GM21447 (cell line): ENCODE measurements at regions not wholly inside any gene's neighbourhood (a gene's known extent, or its start where the extent isn't known, plus 50 kb on each side); places are given as distances from the start of the nearest gene placed in this dataset.

Experiments
- ATAC-seq: cut with Tn5 transposase; IDR thresholded peaks from one replicate; pipeline ENCODE4 v1.9.1; 2021; ENCODE audit not compliant: unreplicated experiment

DNA sequence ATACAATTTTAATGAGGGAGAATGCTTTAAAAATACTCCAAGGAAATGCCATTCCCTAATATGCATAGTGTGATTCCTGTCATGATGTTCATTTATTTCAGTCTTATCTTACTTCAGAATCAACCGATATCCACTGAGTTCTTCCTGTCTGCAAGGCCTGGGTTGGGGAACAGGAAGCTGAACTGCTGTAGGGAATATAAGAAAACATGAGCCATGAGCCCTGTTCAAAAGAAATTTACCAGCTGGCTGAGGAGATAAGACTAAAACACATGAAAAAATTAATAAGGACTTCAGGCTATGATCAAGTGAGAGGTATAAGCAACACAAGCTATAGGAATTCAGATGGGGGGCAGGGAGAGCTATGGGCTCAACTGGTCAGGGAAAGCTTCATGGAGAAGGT, 184.7 kb downstream of the PLPP4 start:
- ATAC-seq, result no peak

DNA sequence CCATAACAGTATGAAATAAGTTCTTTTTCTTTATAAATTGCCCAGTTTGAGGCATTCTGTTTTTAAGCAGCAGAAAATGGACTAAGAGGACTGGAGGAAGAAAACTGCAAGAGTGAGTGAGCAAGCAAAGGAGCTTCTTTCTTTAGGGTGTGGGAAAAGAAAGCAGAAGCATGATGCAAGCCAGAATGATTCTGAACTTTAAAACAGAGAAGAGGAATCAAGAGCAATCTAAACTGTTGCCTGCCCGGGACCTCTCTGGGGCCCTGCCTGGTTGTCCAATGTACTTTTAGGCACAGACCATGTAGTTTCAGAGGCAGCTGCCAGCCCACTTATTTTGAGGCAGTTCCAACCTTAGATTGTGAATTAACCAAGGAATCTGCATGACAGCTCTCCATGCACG, 186.3 kb downstream of the PLPP4 start:
- ATAC-seq, result no peak

DNA sequence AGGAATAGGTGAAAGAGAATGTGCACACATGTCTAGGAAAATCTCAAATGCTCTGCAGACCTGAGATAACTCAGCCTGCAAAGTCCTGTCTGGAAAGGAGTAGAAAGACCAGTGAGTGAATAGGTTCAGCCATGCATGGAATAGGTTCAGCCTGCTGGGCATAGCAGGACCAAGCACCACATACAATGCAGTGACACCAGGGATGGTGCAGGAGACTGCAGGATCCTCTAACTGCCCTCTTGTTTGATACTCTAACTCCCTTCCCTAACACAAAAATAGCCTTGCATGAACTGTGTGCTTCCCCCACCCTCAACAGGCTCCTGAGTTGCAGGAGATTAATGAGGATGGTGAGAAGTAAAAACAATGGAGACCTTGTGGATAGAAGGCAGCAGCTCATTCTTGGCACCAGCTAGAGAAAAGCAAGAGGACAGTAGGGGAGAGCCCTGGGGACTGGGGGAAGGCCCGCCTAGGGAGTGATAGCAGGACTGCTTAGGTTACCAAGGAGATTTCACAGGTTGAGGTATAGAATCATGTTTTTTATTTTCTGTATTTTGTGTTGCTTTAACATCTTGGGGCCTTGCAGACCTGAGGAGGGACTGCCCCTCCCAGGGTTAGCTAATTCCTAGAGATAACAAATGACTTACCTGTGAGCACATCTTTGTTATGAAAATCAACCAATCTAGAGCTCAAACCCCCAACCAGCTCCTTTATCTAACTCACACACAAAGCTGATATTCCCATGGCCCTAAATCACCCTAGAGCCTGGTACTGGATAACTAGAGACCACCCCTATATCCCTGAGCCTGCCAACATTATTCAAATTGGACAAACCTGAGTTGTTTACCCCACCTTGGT, 187.8 kb downstream of the PLPP4 start:
- ATAC-seq, result no peak

DNA sequence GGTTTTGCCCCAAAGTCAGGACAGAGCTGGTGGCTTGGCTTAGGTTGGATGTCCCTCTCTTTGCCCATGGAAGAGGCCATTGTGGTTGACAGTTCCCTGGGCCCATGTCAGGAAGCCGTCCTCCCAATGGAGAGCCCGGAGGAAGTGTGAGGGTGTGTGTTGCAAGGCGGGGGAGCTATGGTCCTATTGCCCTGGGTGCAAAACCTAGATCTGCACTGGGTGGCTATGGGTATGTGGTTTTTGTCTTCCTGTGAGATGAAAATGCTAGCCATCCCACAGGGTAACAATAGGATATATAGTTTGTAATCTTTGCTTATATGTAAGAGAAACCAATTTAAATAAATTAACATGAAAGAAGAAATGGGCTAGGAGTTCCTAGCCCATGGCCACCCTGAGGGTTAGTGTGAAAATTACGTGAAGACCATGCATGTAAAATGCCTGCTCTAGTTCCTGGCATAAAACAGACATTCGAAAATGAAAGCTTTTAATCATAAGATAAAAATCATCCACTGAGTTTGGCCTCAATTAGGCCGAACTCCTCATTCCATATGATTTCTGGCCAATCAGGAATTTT, 189.2 kb downstream of the PLPP4 start:
- no peak for ATAC-seq

DNA sequence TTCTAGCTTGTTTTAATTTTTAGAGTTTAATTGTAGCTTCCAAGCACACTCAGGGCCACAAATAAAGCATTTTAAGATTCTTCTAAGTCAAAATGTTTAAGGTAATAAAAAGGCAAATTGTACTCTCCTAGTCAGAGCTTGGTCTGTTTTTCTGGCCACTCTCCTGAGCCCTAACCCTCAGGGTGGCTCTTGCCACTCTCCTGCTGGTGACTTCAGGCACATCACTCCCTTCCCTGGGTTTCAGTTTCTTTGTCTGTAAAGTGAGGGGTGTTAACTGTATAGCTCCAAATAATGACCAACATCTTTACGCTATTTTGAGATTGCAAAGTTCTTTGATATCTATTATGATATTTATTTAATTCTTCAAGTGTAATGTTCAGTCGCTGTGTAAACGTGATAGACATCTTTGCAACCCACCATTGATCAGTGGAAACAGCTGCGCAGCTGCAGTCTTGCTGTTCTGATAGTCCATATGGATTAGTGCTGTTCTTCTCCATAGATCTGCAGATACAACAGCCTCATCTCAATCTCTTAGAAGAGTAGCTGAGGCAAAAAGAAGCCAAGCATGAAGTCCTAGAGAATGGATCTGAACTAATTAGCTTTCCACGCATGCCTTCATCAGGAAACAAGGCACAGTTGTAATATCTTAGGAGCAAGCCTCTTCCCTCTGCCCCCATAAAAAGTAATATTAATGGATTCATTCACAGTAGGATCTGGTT, 189.9 kb downstream of the PLPP4 start:
- ATAC-seq, result no peak

DNA sequence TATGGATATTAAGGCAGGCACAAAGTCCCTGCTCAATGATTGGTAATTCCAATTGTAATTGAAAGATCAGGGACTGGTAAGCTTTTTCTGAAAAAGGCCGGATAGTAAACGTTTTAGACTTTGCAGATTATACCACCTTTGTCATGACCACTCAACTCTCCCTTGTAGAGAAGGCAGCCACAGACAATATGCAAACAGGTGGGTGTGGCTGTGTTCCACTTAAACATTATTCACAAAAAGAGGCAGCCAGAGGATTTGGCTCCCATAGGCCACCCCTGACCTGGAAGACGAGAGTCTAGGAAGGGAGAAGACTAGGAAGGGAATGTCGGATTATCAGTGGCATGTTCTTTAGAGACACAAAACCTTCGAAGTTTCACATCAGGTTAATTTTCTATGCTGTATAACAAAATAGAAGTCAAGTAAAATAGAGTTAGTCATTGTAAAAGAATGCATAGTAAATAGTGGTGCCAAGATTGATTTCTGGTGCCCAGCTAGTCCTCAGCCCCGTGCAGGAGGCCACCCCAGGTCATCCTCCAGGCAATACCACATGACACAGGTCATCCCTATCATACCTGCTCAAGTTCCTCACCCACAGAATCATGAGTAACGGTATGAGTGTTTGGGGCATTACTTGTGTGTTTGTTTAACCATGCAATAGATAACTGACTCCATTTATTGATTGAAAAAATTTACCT, 193.8 kb downstream of the PLPP4 start:
- no peak for ATAC-seq

DNA sequence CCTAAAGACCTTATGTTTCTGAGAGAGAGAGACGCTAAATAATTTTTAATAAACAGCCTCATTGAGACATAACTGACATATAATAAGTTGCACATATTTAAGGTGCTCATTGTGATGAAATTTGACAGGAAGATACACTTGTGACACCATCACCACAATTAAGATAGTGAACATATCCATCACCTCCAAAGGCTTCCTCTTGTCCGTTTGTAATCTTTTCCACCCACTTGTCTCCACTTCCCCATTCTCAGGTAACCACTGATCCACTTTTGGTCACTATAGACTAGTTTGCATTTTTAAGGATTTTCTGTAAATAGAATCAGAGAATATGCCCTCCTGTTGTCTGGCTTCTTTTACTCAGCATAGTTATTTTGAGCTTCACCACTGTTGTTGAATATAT, 195.1 kb upstream of the WDR11 start:
- ATAC-seq, result no peak

DNA sequence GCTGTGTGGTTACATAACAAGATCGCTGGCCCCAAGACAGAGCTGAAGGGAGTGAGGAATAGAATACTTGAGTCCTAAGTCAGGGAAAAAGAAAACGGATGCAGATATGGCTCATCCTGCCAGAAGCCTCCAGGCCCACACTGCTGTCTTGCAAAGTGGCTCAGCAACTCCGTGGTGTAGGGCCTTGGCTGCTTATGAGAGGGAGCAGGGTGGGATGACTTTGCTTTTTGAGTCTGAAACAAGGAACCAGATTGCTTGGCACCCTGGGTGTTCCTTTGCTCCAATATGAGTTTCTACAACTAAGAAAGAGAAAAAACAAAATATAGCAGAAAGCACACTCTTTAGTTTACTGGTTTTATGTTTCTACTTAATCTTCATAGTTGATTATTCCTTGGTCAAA, 193.8 kb upstream of the WDR11 start:
- no peak for ATAC-seq

DNA sequence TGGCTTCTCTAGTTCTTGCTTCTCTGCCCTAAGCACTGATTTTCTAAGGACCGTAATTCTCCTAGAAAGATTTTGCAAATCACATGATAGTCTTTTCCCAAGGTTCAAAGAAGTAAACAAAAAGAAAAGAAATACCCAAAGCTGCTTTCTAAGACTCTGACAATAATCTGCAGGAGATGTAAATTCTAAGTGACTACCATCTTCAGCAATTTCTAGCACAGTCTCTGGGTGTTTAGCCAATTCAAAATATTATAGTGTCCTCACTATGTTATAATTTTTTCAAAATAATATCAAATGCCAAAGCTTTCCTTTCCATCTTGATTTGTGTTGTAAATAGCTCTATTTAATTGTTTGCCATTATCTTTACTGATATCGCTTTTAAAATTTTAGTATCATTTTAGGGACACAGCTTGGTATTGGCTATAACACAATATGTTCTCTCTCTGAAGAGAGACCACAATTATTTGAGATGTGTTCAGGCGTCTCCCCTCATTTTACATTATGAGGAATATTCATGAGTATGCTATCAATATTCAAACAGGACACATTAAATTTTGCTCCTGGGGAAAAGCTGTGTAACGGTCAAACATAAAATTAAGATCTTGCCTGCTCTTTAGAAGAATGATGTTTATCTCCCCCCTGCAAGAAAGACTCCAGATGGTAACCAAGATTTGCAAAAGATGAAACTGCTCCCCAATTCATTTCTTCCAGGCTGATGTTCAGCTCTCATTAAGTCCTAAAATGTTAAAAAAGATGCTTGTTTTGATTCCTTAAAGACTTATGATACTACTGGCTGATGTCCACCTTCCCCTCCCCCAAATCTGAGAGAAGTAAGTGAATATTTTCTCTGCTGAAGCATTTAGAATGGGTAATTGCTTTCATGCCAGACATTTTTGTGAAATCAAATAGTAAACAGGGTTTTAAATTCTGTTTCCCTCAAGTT, 191.9 kb upstream of the WDR11 start:
- ATAC-seq, result no peak

DNA sequence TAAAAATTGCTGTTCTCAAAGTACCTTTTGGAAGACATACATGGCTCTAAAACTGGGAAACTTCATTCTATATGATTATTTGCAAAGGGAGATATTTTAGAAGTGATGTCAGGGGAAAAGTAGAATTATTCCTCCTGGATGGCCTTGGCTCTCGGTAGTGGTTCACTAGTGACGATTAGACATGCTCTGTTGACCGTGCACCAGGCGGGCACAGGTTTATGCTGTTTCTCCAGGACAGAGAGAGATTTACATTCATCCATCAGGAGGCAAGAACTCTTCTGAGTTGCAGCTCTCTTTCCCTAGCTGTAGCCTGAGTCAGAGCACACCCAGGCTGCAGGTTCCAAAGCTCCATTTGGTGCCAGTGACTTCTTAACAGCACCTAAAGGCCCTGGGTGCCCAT, 184.9 kb upstream of the WDR11 start:
- no peak for ATAC-seq

DNA sequence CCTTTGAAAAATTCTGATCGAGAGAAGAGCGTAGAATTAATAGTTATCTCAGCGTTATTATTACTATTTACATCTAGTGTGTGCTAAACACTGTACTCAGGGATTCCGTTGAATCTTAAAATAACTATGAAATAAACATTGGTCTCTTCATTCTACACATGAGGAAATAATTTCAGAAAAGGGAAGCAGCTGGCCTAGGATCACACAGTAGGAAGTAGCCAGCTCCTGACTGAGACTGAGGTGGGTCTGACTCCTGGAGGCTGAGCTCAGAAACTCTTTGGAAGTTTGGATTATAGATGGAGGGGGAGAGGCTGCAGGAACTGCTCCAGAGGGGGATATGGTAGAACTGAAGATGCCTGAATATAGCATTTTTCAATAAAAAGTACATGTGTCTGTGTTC, 183.9 kb upstream of the WDR11 start:
- no peak for ATAC-seq

DNA sequence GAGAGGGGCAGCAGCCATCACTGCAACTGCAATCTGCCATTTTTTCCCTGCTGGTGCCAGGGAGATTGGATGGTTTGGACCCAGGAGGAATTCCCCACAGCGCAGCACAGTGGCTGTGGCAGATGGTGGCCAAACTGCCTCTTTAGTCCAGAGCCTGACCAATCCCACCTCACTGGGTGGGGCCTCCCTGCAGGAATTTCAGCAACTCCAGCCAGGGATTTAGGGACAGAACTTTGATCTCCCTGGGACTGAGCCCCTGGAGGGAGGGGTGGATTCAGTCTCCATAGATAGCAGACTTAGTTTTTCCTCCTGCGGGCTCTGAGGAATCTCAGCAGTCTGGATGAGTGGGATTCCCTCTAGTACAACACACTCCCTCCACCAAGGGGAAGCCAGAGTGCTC, 179.7 kb upstream of the WDR11 start:
- no peak for ATAC-seq

DNA sequence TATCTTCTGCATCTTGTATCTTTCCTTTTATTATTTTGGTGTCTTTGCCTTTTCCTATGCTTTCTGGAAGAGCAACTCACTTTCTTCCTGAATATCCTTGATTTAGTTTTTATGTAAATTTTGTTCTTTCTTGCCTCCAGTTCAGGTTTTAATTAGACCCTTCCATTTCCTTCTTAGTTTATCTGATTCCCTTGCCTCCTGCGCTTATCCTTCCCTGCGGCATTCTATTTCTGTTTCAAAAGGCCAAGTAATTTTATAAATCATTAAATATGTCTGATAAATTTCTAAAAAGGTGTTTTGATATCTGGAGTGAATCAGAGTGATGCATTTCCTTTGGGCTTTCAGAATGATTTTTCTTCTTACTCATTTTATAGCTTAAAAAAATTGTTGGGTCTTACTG, 167.7 kb upstream of the WDR11 start:
- no peak for ATAC-seq

DNA sequence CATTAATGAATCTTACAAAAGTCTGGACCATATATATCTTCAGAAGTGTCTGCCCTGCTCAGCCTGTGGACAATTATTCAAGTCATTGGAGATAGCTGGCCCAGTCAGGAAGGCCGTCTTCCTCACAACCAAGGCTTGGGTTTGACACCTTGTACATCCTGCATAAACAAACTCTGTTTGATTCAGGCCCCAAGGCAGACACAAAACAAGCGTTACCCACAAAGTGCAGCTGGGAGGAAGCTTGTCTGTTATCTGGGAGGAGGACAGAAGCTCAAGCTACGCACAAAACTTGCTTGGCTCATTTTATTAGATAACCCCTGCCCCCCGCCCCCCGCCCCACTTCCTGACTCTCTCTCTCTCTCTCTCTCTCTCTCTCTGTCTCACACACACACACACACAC, 166.9 kb upstream of the WDR11 start:
- ATAC-seq, result no peak

DNA sequence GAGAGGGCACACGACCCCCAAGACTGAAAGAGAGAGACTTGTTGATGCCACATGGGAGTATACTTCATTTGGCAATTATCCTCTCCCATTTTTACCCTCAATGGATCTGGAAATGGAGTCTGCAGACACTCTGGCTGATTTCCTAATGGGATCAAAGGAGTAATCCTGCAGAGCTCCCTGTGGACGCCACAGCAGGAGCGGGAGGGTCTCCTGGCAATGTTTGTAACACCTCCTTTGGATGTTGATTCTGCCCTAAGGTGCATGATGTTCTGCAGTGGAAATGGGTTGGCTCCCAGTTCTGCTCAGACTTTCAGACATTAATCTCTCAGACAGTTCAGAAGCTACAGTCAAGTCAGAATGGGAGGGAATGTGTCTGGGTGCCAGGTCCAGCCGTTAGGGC, 166.0 kb upstream of the WDR11 start:
- ATAC-seq, result no peak

DNA sequence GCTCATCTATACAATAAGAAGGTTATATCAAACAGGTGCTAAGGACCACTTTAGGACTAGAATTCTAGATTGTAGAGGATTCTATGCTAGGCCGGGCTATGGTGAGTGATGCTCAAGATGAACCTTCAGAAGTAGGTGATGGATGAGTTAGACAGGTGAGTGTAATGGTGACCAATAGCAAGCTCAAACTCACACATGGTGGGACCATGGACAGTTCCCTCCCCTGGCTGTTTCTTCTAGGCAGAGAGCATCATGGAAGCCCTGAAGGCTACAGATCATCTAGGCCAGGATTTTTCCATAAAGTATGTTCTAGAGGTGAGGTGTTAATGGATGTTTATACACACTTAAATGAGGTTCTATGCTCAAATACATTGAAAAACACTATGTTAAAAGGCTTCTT, 162.2 kb upstream of the WDR11 start:
- no peak for ATAC-seq

DNA sequence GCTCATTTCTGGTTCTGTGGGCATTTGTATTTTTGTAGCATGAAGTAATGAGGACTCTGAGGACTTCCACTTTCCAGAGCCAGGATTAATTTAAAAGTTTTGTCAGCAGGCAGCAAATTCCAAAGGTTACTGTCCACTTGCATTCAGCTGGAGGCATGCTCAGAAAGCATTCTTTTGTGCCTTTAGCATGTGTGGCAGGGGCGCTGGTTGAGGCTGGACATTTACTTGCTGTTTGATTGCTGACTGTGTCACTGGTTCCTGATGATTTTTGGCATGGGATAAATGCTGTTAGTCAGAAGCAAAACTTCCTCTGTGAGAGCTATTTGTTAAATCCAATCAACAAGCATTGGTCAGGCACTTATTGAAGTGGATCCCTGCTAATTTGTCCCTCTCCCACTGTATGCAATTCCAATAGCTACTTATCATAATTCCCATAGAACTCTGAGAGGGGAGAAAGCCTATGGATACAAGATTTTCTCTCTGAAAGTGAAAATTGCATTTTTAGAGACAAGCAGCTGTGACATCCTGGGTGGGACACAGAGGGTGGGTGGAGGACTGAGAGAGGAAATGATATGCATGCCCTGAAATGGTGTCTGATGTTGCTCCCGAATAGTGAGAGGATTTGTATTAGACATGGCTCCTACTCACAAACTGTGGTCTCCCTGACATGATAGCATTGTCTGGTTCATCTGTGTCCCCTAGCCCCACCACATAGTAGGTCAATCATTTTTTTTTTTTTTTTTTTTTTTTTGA, 161.2 kb upstream of the WDR11 start:
- ATAC-seq, result no peak

DNA sequence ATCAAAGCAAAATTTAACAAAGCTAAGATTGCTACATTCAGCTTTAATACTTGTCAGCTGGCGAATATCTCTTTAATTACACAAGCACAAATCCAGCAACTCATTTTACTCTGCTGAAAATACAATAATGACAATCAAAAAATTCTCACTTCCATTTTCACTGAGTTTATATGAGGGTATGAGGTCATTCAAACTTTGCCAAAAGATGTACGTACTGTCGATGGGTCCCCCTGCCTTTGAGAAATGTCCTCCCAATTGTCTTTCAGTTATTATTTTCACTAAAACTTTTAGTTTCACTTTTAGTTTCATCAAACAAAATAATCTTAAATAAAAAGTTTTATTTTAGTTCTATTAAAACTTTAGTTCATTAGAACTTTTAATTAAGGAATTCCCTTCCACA, 159.5 kb upstream of the WDR11 start:
- no peak for ATAC-seq

DNA sequence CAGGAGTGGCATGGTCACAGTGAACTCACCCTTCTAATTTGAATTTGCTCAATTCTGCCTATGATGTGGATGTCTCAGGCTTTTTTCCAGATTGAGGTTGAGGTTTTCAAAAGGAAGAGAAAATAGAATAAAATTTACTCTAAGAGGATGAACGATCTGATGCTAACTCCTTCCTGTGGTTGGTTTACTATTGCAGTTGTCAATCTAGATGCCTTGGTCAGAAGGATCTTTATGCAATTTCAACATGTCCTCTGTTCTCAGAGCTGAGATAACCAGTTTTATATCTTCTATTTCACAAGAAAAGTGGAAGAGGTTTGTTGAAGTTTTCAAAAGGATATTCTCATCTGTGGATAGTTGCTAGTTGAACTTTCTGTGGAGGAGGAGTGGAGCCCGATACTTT, 150.7 kb upstream of the WDR11 start:
- no peak for ATAC-seq

DNA sequence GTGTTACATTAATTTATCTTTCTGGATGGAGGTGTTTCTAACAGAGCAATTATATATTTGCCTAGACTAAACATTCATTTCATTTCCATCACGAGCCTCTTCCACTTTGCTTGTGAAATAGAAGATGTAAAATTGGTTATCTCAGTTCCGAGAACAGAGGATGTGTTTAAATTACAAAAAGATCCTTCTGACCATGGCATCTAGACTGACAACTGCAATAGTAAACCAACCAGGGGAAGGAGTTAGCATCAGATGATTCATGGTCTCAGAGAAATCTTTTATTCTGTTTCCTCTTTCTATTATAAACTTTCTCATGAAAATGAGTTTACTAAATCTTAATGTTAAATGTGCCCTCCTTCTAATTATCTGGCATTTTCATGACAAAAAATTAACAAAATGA, 149.8 kb upstream of the WDR11 start:
- ATAC-seq, result no peak
